ENCODE measurements at regions not wholly inside any gene's neighbourhood (a gene's known extent, or its start where the extent isn't known, plus 50 kb on each side); places are given as distances from the start of the nearest gene placed in this dataset.

DNA sequence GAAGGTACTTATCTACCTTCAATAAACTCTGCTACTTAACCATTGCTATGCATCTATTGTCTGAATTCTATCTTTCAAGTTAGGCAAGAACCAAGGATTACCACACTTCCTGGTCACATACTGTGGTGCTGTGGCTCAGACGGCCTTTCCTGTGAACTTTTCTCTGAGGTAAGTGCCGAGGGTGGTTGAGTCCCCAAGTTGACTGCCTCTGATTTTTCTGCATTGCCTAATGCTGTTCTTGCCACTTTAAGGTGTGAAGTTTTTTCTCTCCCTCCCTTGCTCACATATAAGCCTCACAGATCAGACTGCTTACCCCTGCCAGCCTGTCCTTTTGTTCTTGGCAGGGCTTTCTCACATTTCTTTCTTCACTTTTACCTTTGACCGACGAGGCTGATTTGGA lies 348.0 kb upstream of the POU3F4 start:
- no peak for TF ChIP-seq KDM1A (IDR thresholded peaks at IDR 0.05; ENCODE audit: borderline replicate concordance)
- TF ChIP-seq CEBPB (IDR thresholded peaks at IDR 0.05; ENCODE audit: borderline replicate concordance in 1 of 2, low read depth in 2 of 2, low read length in 2 of 2) = no peak
- no peak for TF ChIP-seq JUND (IDR thresholded peaks at IDR 0.05; ENCODE audit: low read depth, low read length)
- TF ChIP-seq EZH2 (IDR thresholded peaks at IDR 0.05; ENCODE audit: borderline replicate concordance, control insufficient read depth, low read depth, low read length) = no peak

Measured in GM12878 (cell line).